ENCODE measurements at regions not wholly inside any gene's neighbourhood (a gene's known extent, or its start where the extent isn't known, plus 50 kb on each side); places are given as distances from the start of the nearest gene placed in this dataset.

GRCh38 chr15:35174948-35175347 lies 89.9 kb upstream of the NANOGP8 start:
- no peaks in the 10 kb centered on the region for H3K36me3 ChIP-seq (ENCODE audit: control insufficient read depth, insufficient read depth, low read length)
- DNase-seq (ENCODE audit: low read depth in 2 of 2): no peak
- H3K4me2 ChIP-seq (ENCODE audit: extremely low read depth, insufficient read depth, low read length): no peak overlapping the region
- peak overlapping the region; percentile 26 for H2AFZ ChIP-seq (ENCODE audit: low read length)
- TF ChIP-seq CTCF (conservative IDR thresholded peaks at IDR 0.05 in 1 of 2, IDR thresholded peaks at IDR 0.05 in 1 of 2; ENCODE audit: low read depth in 1 of 2, low read length in 2 of 2) (no peak), EZH2 (IDR thresholded peaks at IDR 0.05; ENCODE audit: low read length, missing control alignments) (no peak)
- no peaks in the 10 kb centered on the region for H3K27me3 ChIP-seq (ENCODE audit: control insufficient read depth, insufficient read depth, low read length)
- H3K9ac ChIP-seq (ENCODE audit: insufficient read depth, low read length): no peak overlapping the region
- no peak overlapping the region for H3K4me3 ChIP-seq (replicated peaks in 1 of 4; ENCODE audit: control extremely low read depth in 1 of 4, insufficient read depth in 1 of 4, low read depth in 3 of 4, low read length in 4 of 4)
- peaks cover 6% of the 10 kb centered on the region for H3K4me1 ChIP-seq (ENCODE audit: control insufficient read depth, extremely low read depth, insufficient read depth, low read length)
- no peaks in the 10 kb centered on the region for H4K20me1 ChIP-seq (ENCODE audit: control insufficient read depth, extremely low read depth, insufficient read depth, low read length)
- no peak overlapping the region for H3K27ac ChIP-seq (ENCODE audit: insufficient read depth, low read length)
- no peaks in the 10 kb centered on the region for H3K79me2 ChIP-seq (ENCODE audit: control insufficient read depth, insufficient read depth, low read length)
- H3K9me3 ChIP-seq (ENCODE audit: control insufficient read depth, insufficient read depth, low read depth, low read length): no peaks in the 10 kb centered on the region

- H2AFZ ChIP-seq (ENCODE audit: low read length): no peak overlapping the region
- no peaks in the 10 kb centered on the region for H4K20me1 ChIP-seq (ENCODE audit: control insufficient read depth, extremely low read depth, insufficient read depth, low read length)
- no peaks in the 10 kb centered on the region for H3K36me3 ChIP-seq (ENCODE audit: control insufficient read depth, insufficient read depth, low read length)
- no peaks in the 10 kb centered on the region for H3K79me2 ChIP-seq (ENCODE audit: control insufficient read depth, insufficient read depth, low read length)
- peak; percentile 51 to 68 for DNase-seq (ENCODE audit: low read depth in 2 of 2)
- no peak overlapping the region for H3K27ac ChIP-seq (ENCODE audit: insufficient read depth, low read length)
- no peaks in the 10 kb centered on the region for H3K27me3 ChIP-seq (ENCODE audit: control insufficient read depth, insufficient read depth, low read length)
- H3K4me2 ChIP-seq (ENCODE audit: extremely low read depth, insufficient read depth, low read length): no peak overlapping the region
- H3K4me3 ChIP-seq (replicated peaks in 1 of 4; ENCODE audit: control extremely low read depth in 1 of 4, insufficient read depth in 1 of 4, low read depth in 3 of 4, low read length in 4 of 4): no peak overlapping the region
- H3K4me1 ChIP-seq (ENCODE audit: control insufficient read depth, extremely low read depth, insufficient read depth, low read length): peaks cover 9% of the 10 kb centered on the region
- H3K9ac ChIP-seq (ENCODE audit: insufficient read depth, low read length): no peak overlapping the region
- TF ChIP-seq CTCF (conservative IDR thresholded peaks at IDR 0.05 in 1 of 2, IDR thresholded peaks at IDR 0.05 in 1 of 2; ENCODE audit: low read depth in 1 of 2, low read length in 2 of 2) (no peak), EZH2 (IDR thresholded peaks at IDR 0.05; ENCODE audit: low read length, missing control alignments) (no peak)
- no peaks in the 10 kb centered on the region for H3K9me3 ChIP-seq (ENCODE audit: control insufficient read depth, insufficient read depth, low read depth, low read length)
Measured at GRCh38 chr15:35173444-35174118, 88.5 kb upstream of the NANOGP8 start.

GRCh38 chr15:35170207-35170606 lies 85.1 kb upstream of the NANOGP8 start:
- no peak overlapping the region for H3K4me3 ChIP-seq (replicated peaks in 1 of 4; ENCODE audit: control extremely low read depth in 1 of 4, insufficient read depth in 1 of 4, low read depth in 3 of 4, low read length in 4 of 4)
- no peaks in the 10 kb centered on the region for H3K27me3 ChIP-seq (ENCODE audit: control insufficient read depth, insufficient read depth, low read length)
- no peaks in the 10 kb centered on the region for H3K9me3 ChIP-seq (ENCODE audit: control insufficient read depth, insufficient read depth, low read depth, low read length)
- TF ChIP-seq EZH2 (IDR thresholded peaks at IDR 0.05; ENCODE audit: low read length, missing control alignments): no peak
- no peak for TF ChIP-seq CTCF (conservative IDR thresholded peaks at IDR 0.05 in 1 of 2, IDR thresholded peaks at IDR 0.05 in 1 of 2; ENCODE audit: low read depth in 1 of 2, low read length in 2 of 2)
- peak overlapping the region; percentile 20 for H3K4me2 ChIP-seq (ENCODE audit: extremely low read depth, insufficient read depth, low read length)
- H4K20me1 ChIP-seq (ENCODE audit: control insufficient read depth, extremely low read depth, insufficient read depth, low read length): no peaks in the 10 kb centered on the region
- DNase-seq (ENCODE audit: low read depth in 2 of 2): peak; percentile 29 to 62
- no peaks in the 10 kb centered on the region for H3K36me3 ChIP-seq (ENCODE audit: control insufficient read depth, insufficient read depth, low read length)
- peak overlapping the region; percentile 83 for H2AFZ ChIP-seq (ENCODE audit: low read length)
- no peak overlapping the region for H3K9ac ChIP-seq (ENCODE audit: insufficient read depth, low read length)
- H3K4me1 ChIP-seq (ENCODE audit: control insufficient read depth, extremely low read depth, insufficient read depth, low read length): peaks cover 9% of the 10 kb centered on the region
- H3K27ac ChIP-seq (ENCODE audit: insufficient read depth, low read length): no peak overlapping the region
- no peaks in the 10 kb centered on the region for H3K79me2 ChIP-seq (ENCODE audit: control insufficient read depth, insufficient read depth, low read length)
